Dermis blood vessel endothelial cell (primary cell): ENCODE measurements at regions not wholly inside any gene's neighbourhood (a gene's known extent, or its start where the extent isn't known, plus 50 kb on each side); places are given as distances from the start of the nearest gene placed in this dataset.
"Not testable (repeated sequence)": the region's sequence is repeated elsewhere in the genome, so short reads cannot be mapped to it uniquely, and the experiment has no call there.

ENCODE experiments used
- DNase-seq: peaks from one replicate; pipeline ENCODE4 v3.0.0; 2010

DNA sequence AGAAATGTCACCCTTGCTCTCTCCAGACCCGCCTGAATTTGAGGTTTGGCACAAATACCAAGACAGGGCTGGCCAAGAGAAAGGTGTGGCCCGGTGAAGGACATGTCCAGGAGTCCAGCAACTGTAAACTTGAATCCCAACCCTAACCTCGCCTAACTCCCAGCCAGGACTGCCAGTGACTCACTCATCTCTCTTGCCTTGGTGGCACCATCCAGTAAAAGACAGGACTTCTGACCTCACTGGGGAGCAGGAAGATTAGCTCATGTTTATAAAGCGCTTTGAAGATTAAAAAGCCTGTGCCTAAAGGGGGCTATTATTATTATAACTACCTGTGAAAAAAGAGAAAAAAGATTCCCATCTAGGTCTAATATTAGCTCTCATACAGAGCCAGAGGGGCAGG lies 335.3 kb downstream of the SOX9 start:
- no peak for DNase-seq

DNA sequence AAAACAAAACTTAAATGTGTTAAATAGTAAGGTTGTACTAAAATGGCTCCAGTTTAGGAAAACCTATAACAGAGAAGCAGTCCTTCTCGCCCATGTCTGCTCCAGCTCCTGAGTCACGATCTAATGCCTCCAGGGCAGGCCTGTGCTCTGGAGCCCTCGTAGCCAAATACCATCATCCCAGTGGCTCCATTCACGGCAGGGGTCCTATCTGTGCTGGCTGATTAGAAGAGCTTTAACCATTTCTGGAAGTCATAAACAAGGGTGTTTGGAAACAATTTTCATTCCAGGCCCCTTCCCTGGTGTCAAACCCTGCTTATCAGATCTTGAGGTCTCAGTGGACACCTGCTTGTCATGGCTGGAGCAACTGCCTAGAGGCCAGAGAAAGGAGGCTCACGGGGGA lies 336.9 kb downstream of the SOX9 start:
- no peak for DNase-seq

DNA sequence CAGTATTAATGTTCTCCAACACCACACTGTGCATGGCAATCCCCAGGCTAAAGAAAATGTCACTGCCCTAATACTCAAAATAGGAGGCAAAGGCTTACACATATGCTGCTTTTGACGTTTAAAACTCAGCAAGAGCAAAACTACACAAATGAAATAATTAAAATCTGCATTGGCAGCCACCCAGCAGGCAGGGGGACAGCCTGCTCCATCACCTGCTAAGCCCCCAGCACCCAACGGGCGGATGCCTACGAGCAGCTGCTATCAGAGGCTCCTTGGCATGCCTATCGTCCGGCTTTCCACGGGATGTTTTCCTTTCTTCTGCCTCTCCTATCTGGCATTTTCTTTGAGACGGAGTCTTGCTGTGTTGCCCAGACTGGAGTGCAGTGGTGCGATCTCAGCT lies 337.5 kb downstream of the SOX9 start:
- no peak for DNase-seq

DNA sequence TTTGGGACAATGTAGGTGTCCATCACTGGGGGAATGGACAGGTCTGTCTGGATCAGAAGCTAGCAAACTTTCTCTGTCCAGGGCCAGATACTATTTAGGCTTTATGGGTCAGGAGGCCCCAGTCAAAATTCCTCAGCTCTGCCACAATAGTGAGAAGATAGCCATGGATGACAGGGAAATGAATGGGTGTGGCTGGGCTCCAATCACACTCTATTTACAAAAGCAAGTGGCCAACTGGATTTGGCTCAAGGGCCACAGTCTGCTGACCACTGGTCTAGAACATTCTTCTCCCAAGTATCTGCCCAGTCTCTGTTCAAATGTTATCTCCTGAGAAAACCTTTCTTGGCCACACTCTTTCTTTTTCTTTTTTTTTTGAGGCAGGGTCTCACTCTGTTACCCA lies 339.9 kb downstream of the SOX9 start:
- no peak for DNase-seq

DNA sequence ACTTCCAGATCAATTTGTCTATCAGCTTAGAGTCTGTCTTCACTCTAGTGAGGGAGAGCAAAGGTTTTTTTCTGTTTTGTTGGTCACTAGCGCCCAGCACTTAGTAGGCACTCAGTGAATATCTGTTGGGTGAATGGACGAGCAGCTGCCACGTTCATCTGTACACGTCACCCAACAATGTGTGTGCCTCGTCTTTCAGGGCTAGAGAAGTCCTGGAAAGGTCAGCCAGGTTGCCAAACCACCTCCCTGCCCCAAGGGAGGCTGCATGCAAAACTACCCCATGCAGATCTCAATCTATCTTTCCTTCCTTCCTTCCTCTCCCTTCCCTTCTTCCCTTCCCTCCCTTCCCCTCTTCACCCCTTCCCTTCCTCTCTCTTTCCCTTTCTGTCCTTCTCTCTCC lies 340.9 kb downstream of the SOX9 start:
- DNase-seq, result no peak

DNA sequence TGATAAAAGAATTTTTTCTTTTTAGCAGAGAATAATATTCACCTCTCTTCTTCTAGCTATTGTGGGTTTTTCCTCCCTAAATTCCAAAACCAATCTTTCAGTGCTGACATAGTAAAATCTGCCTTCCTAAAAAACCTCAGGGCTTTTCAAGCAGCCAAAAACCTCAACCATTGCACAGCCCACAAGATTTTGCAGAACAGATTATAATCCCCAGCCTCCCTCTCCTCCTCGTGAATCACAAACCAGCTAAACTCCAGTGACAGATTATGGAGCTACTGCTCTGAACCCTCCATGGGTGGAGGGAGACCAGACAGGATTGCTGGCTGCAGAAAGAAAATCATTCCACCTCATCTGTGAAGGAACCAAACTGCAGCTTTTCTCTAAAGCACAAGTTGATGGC lies 341.6 kb downstream of the SOX9 start:
- no peak for DNase-seq

DNA sequence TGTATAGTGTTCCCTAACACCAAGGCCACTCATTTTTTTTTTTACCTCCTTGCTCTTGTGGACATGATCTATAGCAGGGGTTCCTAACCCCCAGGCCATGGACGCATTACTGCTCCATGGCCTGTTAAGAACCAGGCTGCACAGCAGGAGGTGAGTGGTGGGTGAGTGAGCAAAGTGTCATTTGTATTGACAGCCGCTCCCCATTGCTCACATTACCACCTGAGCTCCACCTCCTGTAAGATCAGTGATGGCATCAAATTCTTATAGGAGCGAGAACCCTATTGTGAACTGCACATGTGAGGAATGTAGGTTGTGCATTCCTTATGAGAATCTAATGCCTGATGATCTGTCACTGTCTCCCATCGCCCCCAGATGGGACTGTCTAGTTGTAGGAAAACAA lies 342.0 kb downstream of the SOX9 start:
- no peak for DNase-seq

DNA sequence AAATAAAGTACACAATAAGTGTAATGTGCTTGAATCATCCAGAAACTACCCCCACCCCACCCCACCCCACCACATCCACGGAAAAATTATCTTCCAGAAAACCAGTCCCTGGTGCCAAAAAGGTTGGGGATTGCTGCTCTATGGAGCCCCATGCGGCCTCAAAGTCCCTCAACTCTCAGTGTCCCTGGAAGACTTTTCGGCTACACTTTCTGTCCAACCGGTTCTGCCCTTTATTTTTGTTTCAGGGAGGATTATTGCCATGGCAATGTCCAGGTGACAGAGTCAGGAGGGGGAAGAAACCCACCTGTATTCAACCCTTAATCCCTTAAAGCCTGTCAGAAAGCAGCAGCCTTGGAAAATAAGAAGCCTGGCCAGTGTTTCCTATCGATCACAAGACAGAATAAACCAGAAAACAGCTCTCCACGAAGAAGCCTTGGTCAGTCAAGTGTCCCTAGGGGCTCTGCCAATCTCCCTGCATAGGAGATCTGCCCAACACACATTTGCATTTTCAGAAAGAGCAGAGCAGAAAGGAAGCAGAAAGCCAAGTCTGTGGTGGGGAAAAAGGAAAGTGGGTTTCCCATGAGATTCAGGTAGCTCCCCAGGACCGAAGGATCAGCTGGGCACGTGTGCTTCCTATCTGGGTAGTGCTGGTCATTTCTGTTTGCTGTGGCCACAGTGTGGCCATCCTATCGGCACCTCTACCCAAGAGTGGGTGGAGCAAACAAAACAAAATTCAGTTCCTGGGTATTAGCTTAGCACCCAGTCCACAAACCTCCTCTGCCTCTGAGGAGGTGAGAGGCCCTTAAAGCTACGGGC lies 342.7 kb downstream of the SOX9 start:
- DNase-seq, result no peak

DNA sequence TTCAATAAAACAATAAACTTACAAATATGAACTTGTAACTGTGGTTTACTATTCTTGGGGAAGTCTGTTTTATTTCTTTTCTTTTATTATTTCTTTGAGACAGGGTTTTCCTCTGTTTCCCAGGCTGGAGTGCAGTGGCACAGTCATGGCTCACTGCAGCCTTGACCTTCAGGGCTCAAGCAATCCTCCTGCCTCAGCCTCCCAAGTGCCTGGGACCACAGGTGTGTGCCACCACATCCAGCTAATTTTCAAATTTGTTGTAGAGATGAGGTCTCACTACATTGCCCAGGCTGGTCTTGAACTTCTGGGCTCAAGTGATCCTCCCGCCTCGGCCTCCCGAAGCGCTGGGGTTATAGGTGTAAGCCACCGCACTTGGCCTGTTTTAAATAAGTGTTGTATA lies 343.4 kb downstream of the SOX9 start:
- DNase-seq, result not testable (repeated sequence)

DNA sequence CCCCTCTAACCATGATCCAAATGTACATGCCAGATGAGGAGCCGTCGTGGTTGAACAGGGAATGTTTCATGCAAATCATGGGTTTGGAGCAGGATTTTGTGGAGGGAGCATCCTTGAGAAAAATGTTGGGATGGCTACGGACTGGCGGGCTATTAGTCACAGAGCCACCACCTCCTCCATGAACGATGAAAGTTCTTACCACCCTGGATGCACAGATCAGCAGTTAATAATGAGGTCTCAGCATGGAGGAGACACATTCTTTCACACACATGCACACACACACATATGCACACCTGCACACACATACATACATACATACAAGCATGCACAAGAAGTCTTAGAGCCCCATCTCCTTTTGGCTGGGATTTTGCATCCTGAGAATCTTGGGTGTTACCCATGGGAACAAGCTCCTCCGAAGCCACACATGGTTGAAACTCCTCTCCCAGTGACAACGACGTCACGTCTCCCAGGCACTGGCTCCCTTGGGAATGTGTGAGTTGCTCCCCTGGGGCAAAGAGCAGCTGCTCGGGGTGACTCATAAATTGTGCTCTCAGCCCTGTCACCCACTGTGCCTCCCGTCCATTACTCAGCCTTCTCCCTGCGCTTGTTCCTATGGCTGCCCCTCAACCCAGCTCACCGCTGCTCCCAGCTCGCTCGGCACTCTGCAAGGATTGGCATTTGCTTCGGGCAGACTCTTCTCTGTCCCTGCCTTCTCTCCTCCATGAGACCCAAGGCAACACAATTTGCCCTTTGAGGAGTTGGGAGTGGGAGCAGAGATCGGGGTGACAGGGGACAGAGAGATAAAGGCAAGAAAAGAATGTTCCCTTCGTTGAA lies 344.6 kb downstream of the SOX9 start:
- DNase-seq, result no peak

DNA sequence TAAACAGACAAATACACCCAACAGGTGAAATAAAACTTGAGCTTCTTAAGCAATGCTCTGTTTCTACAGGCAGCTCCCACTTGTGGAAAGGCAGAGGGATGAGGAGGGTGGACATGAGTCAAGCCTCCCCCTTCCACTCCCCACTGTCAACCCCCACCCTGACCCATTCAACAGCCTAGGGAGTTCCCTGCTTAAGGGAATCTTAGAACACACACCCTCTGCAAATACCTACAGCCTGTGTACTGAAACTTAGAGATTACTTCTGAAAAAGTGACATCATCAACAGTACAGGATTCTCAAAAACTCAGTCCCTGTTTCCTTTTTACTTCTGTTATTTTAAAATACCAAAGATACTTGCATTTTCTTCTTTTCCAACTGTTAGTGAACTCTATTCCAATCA lies 345.4 kb downstream of the SOX9 start:
- DNase-seq, result no peak

DNA sequence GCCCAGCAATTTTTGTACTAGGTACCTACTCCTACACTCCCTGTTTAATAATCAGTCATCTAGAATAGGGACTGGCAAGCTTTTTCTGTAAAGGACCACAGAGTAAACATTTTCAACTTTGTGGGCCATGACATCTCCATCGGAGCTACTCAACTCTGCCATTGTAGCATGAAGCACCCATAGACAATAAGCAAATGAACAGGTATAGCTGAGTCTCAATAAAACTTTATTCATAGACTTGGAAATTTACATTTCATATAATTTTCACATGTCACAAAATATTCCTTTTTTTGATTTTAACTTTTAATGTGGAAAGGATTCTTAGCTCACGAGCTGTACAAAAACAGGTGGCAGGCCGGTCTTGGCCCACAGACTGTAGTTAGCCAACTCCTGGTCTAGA lies 345.8 kb downstream of the SOX9 start:
- no peak for DNase-seq

DNA sequence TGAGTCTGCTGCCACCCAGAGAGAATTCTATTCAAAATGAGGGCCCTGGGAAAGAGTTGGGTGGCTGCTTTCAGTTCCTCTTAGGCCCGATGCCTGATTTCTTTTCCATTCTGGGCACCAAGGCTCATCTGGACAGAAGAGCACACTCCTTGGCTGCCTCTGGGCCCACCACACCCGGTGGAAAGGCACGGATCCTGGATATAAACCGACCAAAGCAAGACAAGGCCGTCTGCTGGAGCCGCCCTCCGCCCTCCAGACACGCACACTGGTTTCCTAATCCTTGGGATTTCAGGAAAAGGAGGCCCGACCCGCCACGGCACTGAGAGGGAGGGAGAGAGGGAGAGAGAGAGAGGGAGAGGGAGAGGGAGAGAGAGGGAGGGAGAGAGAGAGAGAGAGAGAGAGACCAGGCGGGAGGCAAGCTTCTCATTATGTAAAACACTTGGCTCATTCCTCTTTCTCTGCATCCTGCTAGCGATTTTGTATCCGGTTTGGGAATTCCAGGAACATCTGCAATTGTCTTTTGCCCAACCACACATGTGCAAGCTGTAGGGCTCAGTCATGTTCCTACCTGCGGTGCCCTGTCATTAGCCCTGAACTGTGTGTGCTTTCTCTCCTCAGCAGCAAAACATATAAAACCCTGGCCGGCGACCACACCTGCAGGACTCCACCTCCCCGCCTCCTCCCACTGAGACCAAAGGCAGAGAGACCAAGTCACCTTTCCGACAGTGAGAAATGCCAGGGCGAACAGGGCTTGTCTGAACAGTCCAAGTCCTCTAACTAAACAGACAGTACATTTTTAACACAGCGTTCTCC lies 347.2 kb downstream of the SOX9 start:
- no peak for DNase-seq

DNA sequence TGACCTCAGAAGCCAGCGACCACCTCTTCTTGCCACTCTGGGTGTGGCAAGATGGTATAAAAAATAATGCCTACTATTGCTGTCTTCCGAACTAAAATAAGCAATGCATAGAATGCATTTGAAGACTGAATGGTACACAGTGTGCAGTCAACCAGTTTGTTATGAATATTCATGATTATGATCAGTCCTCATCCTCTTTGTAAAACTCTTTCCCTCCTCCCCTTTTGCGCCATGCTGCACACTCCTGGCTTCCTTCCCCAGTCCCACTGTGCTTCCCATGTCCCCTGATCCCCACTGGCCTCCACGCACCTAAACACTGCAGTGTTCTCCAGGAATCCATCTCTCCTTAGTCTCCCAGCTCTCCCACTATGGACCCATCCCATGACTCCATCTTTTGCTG lies 348.0 kb downstream of the SOX9 start:
- no peak for DNase-seq

DNA sequence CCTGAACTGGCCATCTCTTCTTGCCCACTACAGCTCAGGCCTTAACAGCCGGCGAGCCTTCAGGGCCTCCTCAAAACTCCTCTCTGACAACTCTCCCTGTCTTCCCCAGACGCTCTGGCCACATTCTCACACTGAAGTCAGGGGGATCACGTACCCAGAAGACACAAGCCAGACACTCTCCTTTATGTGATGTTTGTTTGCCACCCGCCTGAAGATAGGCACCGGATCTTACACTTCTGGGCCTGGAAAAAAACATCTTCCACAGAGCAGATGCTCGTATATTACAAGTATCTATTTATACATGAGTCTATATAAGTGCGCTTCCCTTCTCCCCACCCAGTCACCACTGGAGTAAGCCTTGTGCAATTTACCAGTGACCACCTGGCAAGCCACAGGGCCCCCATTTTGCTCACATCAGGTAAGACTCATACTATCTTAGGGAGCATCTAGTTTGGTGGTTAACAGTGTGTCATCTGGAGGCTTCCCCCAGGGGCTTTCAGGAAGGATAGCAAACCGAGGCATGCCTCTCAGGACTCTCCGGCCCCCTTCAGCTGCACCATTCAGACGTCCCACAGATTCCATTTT lies 349.4 kb downstream of the SOX9 start:
- DNase-seq, result no peak

DNA sequence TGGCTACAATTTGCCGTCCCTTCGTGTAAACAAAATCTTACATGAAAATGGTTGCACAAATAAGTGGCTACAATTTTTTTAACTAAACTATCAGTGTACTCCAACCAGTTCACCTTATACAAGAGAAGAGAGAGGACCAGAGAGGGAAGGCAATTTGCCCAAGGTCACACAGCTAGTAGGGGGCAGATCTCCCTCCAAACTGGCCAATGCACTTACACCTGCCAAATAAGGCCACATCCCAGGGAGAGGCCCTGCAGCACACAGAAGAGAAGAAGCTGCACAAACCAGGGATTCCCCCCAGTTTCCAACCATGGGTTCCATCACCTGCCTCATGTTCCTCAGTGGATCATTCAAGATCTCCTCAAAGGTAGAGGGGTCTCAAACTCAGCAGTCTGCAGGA lies 349.9 kb downstream of the SOX9 start:
- no peak for DNase-seq

DNA sequence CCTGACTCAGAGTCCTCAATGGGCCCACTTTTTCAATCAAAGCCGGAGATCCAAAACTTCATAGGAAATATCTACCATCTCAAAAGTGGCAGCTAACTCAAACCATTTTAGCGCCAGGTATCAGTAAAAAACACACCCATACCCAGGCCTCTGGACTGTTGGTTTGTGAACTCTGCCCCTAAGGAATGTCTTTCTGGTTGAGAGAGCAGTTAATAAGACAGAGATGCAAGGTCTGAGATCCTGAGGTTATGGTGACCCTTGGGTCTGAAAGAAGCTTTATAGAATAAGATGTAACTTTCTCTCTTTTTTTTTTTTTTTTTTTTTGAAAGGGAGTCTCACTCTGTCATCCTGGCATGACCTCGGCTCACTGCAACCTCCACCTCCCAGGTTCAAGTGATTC lies 350.5 kb downstream of the SOX9 start:
- no peak for DNase-seq

DNA sequence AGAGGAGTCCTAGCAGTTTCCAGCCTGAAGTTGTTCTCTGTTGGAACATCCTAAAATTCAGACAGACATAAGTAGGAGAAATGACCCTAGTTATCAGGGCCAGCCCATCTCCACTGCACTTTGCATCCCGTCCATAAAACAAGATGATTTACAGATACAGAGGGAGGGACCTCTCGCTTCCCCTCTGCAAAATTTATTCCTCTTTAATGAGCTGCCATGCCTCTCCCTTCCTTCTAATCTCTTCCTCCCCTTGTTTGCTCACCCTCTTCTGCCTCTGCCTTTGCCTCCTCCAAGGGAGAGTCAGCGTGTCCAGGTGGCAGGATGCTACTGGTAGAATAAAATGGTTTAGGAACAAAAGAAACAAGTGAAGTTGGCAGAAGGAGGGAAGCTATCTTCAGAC lies 351.3 kb downstream of the SOX9 start:
- no peak for DNase-seq

DNA sequence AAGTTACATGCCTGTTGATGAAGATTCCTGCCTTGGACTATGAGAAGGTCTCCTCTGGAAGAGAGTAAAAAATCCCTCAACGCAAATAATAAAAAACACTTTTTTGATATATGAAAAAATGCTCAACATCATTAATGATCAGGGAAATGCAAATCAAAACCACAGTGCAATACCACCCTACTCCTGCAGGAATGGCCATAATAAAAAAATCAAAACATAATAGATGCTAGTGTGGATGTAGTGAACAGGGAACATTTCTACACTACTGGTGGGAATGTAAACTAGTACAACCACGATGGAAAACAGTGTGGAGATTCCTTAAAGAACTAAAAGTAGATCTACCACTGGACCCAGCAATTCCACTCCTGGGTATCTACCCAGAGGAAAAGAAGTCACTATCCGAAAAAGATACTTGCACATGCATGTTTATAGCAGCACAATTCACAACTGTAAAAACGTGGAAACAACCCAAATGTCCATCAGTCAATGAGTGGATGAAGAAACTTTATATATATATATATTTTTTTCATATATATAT lies 352.1 kb downstream of the SOX9 start:
- DNase-seq, result not testable (repeated sequence)

DNA sequence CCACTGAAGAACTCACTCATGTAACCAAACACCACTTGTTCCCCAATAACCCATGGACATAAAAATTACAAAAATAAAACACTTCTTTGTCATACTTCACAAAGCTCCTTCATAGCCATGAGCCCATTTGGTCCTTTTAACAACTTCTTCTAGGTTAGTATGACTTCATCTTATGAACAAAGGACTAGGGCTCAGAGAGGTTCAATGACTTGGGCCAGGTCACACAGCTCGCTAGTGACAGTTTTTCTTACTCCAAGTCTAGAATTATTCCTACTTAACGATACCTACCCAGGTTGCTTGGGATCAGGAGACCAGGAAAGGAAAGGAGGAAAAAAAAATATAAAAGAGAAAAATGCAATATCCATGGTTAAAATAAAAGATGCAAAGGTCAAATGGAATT lies 353.4 kb downstream of the SOX9 start:
- DNase-seq, result no peak

DNA sequence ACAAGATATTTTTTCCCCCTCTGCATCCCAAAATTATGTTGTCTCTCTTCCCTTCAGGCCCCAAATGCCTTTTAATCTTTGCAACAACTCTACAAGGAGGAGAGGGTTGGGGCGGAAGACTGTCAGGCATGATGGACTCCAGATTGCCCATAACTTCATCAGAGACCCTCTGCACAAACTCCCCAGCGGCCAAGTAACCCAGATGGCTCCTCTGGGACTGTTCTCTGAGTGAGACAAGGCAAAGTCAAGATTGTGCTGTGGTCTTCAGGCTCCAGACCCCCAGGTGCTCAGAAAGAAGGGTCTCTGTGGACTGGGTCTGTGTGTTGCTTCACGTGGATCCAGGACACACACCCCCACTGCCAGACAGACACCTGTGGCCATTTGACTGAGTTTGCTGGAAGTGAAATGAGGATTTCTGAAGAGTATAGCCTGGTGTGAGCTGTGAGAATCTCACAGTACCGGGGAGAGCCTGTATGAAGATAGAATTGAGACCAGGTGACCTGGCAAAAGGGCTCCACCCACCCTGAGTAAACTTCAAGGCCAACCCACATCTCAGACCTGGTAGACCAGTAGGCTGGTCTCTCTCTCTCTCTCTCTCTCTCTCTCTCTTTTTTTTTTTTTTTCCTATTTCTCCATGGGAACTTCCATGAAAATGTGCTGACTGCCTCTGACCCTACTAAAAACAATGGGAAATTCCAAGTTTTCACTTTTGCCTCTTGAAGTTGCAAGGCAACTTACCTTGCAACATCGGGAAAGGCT lies 354.1 kb downstream of the SOX9 start:
- DNase-seq, result no peak

DNA sequence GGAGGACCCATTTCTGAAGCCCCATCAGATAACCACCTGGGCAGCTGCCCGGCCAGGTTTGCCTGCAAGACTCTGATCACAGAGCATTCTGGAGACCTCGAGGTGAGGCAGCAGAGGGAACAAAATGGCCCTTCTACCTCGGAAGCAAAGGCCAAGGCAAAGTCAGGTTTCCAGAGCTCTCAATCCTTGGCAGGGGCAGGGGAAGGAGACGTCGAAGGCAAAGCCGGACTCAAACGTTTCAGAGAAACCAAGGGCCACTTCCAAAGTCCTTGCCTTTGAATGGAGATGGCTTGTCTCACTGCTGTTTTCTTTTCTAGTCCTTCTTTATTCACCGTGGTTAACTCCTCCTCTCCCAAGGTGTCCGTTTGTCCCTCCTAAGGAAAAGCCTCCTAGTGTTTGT lies 355.3 kb downstream of the SOX9 start:
- no peak for DNase-seq
